RKO (cell line): ENCODE measurements at regions not wholly inside any gene's neighbourhood (a gene's known extent, or its start where the extent isn't known, plus 50 kb on each side); places are given as distances from the start of the nearest gene placed in this dataset.
"Not testable (repeated sequence)": the region's sequence is repeated elsewhere in the genome, so short reads cannot be mapped to it uniquely, and the experiment has no call there.

Source experiments
- DNase-seq: peaks from one replicate; pipeline ENCODE4 v3.0.0-alpha.2; 2016; ENCODE audit warnings: low spot score

- no peak for DNase-seq
Observed at GRCh38 chr2:21194147-21194546, 70.4 kb downstream of the TDRD15 start.

GRCh38 chr2:21194858-21195271 lies 71.1 kb downstream of the TDRD15 start:
- DNase-seq = no peak

GRCh38 chr2:21195326-21195725 lies 71.6 kb downstream of the TDRD15 start:
- DNase-seq = no peak

- DNase-seq = no peak
Observed at GRCh38 chr2:21198637-21199036, 74.9 kb downstream of the TDRD15 start.

- DNase-seq = no peak
Observed at GRCh38 chr2:21203976-21204375, 80.2 kb downstream of the TDRD15 start.

- DNase-seq = not testable (repeated sequence)
Observed at GRCh38 chr2:21214085-21214484, 90.3 kb downstream of the TDRD15 start.

GRCh38 chr2:21217442-21217841 lies 93.7 kb downstream of the TDRD15 start:
- DNase-seq = no peak

GRCh38 chr2:21220930-21221329 lies 97.2 kb downstream of the TDRD15 start:
- DNase-seq = peak; percentile 64

GRCh38 chr2:21223618-21224017 lies 99.8 kb downstream of the TDRD15 start:
- DNase-seq = no peak

GRCh38 chr2:21228041-21228895 lies 104.5 kb downstream of the TDRD15 start:
- DNase-seq = peak; percentile 7

- no peak for DNase-seq
Observed at GRCh38 chr2:21229302-21229701, 105.5 kb downstream of the TDRD15 start.

- no peak for DNase-seq
Observed at GRCh38 chr2:21230140-21230539, 106.4 kb downstream of the TDRD15 start.

- DNase-seq = no peak
Observed at GRCh38 chr2:21231985-21232384, 108.2 kb downstream of the TDRD15 start.

GRCh38 chr2:21233194-21233593 lies 109.4 kb downstream of the TDRD15 start:
- no peak for DNase-seq

GRCh38 chr2:21234001-21234400 lies 110.2 kb downstream of the TDRD15 start:
- DNase-seq = no peak

- peak; percentile 1 for DNase-seq
Observed at GRCh38 chr2:21234464-21235120, 110.8 kb downstream of the TDRD15 start.

- DNase-seq = not testable (repeated sequence)
Observed at GRCh38 chr2:21239749-21240148, 116.0 kb downstream of the TDRD15 start.

- no peak for DNase-seq
Observed at GRCh38 chr2:21244161-21244560, 120.4 kb downstream of the TDRD15 start.

- no peak for DNase-seq
Observed at GRCh38 chr2:21245565-21245964, 121.8 kb downstream of the TDRD15 start.

GRCh38 chr2:21249367-21249766 lies 125.6 kb downstream of the TDRD15 start:
- no peak for DNase-seq

GRCh38 chr2:21250673-21251072 lies 126.9 kb downstream of the TDRD15 start:
- DNase-seq = no peak

- no peak for DNase-seq
Observed at GRCh38 chr2:21251216-21251980, 127.6 kb downstream of the TDRD15 start.
